ENCODE measurements at regions not wholly inside any gene's neighbourhood (a gene's known extent, or its start where the extent isn't known, plus 50 kb on each side); places are given as distances from the start of the nearest gene placed in this dataset.

GRCh38 chr4:134879019-134879418 is 677.4 kb upstream of the PABPC4L start:
- Mint-ChIP-seq H3K36me3 (ENCODE audit: low read depth) (no peaks in the 10 kb centered on the region), H3K4me3 (no peak overlapping the region), H3K4me1 (no peaks in the 10 kb centered on the region), H3K27me3 (ENCODE audit: insufficient read depth, low read depth, poor library complexity) (no peaks in the 10 kb centered on the region), H3K9me3 (no peaks in the 10 kb centered on the region; the same call in 2 of the 3 replicates), H3K27ac (no peak overlapping the region)
- Histone ChIP-seq H3K9me2 (ENCODE audit: insufficient read depth) (no peaks in the 10 kb centered on the region), H3K27ac (ENCODE audit: low read depth) (no peak overlapping the region), H4K20me1 (replicated peaks; ENCODE audit: insufficient read depth) (no peaks in the 10 kb centered on the region), H3K27me3 (ENCODE audit: insufficient read depth) (no peaks in the 10 kb centered on the region), H3K4me2 (no peak overlapping the region), H3K79me2 (replicated peaks; ENCODE audit: insufficient read depth) (no peaks in the 10 kb centered on the region), H3K36me3 (ENCODE audit: insufficient read depth) (no peaks in the 10 kb centered on the region), H3F3A (replicated peaks; ENCODE audit: low read depth) (no peaks in the 10 kb centered on the region), H3K4me1 (ENCODE audit: insufficient read depth) (no peaks in the 10 kb centered on the region), H3K4me3 (no peak overlapping the region), H2AFZ (no peak overlapping the region)
- DNase-seq (ENCODE audit: low spot score): no peak
- TF ChIP-seq STAT1 (IDR thresholded peaks at IDR 0.05; ENCODE audit: unreplicated experiment) (no peak), ZNF331 (CRISPR knock-in tag; IDR thresholded peaks at IDR 0.05; ENCODE audit: low read depth) (no peak), NANOG (IDR thresholded peaks at IDR 0.05; ENCODE audit: borderline replicate concordance) (no peak), CREB1 (CRISPR knock-in tag; IDR thresholded peaks at IDR 0.05; ENCODE audit: low read depth) (no peak), ETS1 (IDR thresholded peaks at IDR 0.05) (no peak), EZH2phosphoT487 (IDR thresholded peaks at IDR 0.05; ENCODE audit: unreplicated experiment) (no peak), EZH2 (IDR thresholded peaks at IDR 0.05; ENCODE audit: low read depth, unreplicated experiment) (no peak), ZNF462 (CRISPR knock-in tag; IDR thresholded peaks at IDR 0.05) (no peak), POLR2AphosphoS5 (IDR thresholded peaks at IDR 0.05; ENCODE audit: low read depth) (no peak), ZNF114 (CRISPR knock-in tag; IDR thresholded peaks at IDR 0.05) (no peak), JUNB (IDR thresholded peaks at IDR 0.05; ENCODE audit: unreplicated experiment) (no peak)
- TF ChIP-seq, protein P1, sequence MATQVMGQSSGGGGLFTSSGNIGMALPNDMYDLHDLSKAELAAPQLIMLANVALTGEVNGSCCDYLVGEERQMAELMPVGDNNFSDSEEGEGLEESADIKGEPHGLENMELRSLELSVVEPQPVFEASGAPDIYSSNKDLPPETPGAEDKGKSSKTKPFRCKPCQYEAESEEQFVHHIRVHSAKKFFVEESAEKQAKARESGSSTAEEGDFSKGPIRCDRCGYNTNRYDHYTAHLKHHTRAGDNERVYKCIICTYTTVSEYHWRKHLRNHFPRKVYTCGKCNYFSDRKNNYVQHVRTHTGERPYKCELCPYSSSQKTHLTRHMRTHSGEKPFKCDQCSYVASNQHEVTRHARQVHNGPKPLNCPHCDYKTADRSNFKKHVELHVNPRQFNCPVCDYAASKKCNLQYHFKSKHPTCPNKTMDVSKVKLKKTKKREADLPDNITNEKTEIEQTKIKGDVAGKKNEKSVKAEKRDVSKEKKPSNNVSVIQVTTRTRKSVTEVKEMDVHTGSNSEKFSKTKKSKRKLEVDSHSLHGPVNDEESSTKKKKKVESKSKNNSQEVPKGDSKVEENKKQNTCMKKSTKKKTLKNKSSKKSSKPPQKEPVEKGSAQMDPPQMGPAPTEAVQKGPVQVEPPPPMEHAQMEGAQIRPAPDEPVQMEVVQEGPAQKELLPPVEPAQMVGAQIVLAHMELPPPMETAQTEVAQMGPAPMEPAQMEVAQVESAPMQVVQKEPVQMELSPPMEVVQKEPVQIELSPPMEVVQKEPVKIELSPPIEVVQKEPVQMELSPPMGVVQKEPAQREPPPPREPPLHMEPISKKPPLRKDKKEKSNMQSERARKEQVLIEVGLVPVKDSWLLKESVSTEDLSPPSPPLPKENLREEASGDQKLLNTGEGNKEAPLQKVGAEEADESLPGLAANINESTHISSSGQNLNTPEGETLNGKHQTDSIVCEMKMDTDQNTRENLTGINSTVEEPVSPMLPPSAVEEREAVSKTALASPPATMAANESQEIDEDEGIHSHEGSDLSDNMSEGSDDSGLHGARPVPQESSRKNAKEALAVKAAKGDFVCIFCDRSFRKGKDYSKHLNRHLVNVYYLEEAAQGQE (IDR thresholded peaks at IDR 0.05; ENCODE audit: unreplicated experiment): no peak
- TF ChIP-seq, protein P2, sequence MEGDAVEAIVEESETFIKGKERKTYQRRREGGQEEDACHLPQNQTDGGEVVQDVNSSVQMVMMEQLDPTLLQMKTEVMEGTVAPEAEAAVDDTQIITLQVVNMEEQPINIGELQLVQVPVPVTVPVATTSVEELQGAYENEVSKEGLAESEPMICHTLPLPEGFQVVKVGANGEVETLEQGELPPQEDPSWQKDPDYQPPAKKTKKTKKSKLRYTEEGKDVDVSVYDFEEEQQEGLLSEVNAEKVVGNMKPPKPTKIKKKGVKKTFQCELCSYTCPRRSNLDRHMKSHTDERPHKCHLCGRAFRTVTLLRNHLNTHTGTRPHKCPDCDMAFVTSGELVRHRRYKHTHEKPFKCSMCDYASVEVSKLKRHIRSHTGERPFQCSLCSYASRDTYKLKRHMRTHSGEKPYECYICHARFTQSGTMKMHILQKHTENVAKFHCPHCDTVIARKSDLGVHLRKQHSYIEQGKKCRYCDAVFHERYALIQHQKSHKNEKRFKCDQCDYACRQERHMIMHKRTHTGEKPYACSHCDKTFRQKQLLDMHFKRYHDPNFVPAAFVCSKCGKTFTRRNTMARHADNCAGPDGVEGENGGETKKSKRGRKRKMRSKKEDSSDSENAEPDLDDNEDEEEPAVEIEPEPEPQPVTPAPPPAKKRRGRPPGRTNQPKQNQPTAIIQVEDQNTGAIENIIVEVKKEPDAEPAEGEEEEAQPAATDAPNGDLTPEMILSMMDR (conservative IDR thresholded peaks at IDR 0.05; ENCODE audit: low read depth in 2 of 2): no peak
- ATAC-seq: no peak
